HepG2 (cell line): ENCODE measurements at regions not wholly inside any gene's neighbourhood (a gene's known extent, or its start where the extent isn't known, plus 50 kb on each side); places are given as distances from the start of the nearest gene placed in this dataset.

Source experiments
- CTCF ChIP-seq: sonication (generic); formaldehyde crosslinking; IDR thresholded peaks from 2 replicates; pipeline ENCODE4 v1.5.0; 2020; ENCODE audit warnings: mild to moderate bottlenecking, missing genetic modification reagents, moderate library complexity
- POGK ChIP-seq: sonication (generic); formaldehyde crosslinking; conservative IDR thresholded peaks from 2 replicates; pipeline ENCODE4 v1.8.0; 2022; ENCODE audit warnings: mild to moderate bottlenecking, moderate library complexity, missing genetic modification reagents
- ZMYM4 ChIP-seq: sonication (generic); formaldehyde crosslinking; IDR thresholded peaks from 2 replicates; pipeline ENCODE4 v1.8.1; 2023; ENCODE audit warnings: mild to moderate bottlenecking, missing genetic modification reagents
- ZNF740 ChIP-seq: sonication (generic); formaldehyde crosslinking; IDR thresholded peaks from 2 replicates; pipeline ENCODE4 v1.4.0; 2020; ENCODE audit warnings: missing genetic modification reagents

- TF ChIP-seq CTCF (CRISPR knock-in tag) = no peak
- no peak for TF ChIP-seq ZMYM4 (CRISPR knock-in tag)
- no peak for TF ChIP-seq POGK
- no peak for TF ChIP-seq ZNF740 (CRISPR knock-in tag)
Observed at GRCh38 chr10:83678850-83679249, 460.5 kb upstream of the GHITM start.
